DMS53 (cell line): ENCODE measurements at regions not wholly inside any gene's neighbourhood (a gene's known extent, or its start where the extent isn't known, plus 50 kb on each side); places are given as distances from the start of the nearest gene placed in this dataset.

Experiments used
- DNase-seq: peaks from one replicate; lab custom pipeline; 2025; lab: John Stamatoyannopoulos, UW

GRCh38 chr6:81475646-81476045, 276.8 kb downstream of the TENT5A start:
- no peak for DNase-seq

GRCh38 chr6:81465859-81466258, 286.6 kb downstream of the TENT5A start:
- peak; percentile 70 for DNase-seq

- no peak for DNase-seq
Observed at GRCh38 chr6:81456416-81456815, 296.1 kb downstream of the TENT5A start.

- no peak for DNase-seq
Observed at GRCh38 chr6:81455641-81456040, 296.8 kb downstream of the TENT5A start.

- DNase-seq, result peak; percentile 97
Observed at GRCh38 chr6:81451787-81452186, 300.7 kb downstream of the TENT5A start.

GRCh38 chr6:81450180-81450579, 302.3 kb downstream of the TENT5A start:
- peak; percentile 70 for DNase-seq

GRCh38 chr6:81446509-81446908, 306.0 kb downstream of the TENT5A start:
- DNase-seq, result peak; percentile 23

- no peak for DNase-seq
Observed at GRCh38 chr6:81439417-81439816, 313.1 kb downstream of the TENT5A start.

GRCh38 chr6:81436990-81437389, 315.5 kb downstream of the TENT5A start:
- DNase-seq, result no peak

GRCh38 chr6:81413306-81413705, 339.2 kb downstream of the TENT5A start:
- DNase-seq, result no peak

GRCh38 chr6:81401970-81402690, 350.4 kb downstream of the TENT5A start:
- no peak for DNase-seq

- no peak for DNase-seq
Observed at GRCh38 chr6:81396916-81397315, 355.6 kb downstream of the TENT5A start.

- DNase-seq, result no peak
Observed at GRCh38 chr6:81387163-81387562, 365.3 kb downstream of the TENT5A start.

GRCh38 chr6:81384921-81385320, 367.6 kb downstream of the TENT5A start:
- no peak for DNase-seq

GRCh38 chr6:81383472-81383871, 369.0 kb downstream of the TENT5A start:
- no peak for DNase-seq

- DNase-seq, result no peak
Observed at GRCh38 chr6:81382852-81383251, 369.6 kb downstream of the TENT5A start.

- DNase-seq, result no peak
Observed at GRCh38 chr6:81381382-81381916, 371.0 kb downstream of the TENT5A start.

- DNase-seq, result no peak
Observed at GRCh38 chr6:81380718-81381338, 371.7 kb downstream of the TENT5A start.

- no peak for DNase-seq
Observed at GRCh38 chr6:81376745-81377144, 375.7 kb downstream of the TENT5A start.

- DNase-seq, result no peak
Observed at GRCh38 chr6:81373414-81373813, 379.1 kb downstream of the TENT5A start.

GRCh38 chr6:81371930-81372329, 380.6 kb downstream of the TENT5A start:
- DNase-seq, result no peak

- DNase-seq, result no peak
Observed at GRCh38 chr6:81366972-81367371, 385.5 kb downstream of the TENT5A start.

- peak; percentile 51 for DNase-seq
Observed at GRCh38 chr6:81362246-81362645, 390.2 kb downstream of the TENT5A start.

- no peak for DNase-seq
Observed at GRCh38 chr6:81353262-81353661, 399.2 kb downstream of the TENT5A start.
